ENCODE measurements at regions not wholly inside any gene's neighbourhood (a gene's known extent, or its start where the extent isn't known, plus 50 kb on each side); places are given as distances from the start of the nearest gene placed in this dataset.

- TF ChIP-seq, protein P1, sequence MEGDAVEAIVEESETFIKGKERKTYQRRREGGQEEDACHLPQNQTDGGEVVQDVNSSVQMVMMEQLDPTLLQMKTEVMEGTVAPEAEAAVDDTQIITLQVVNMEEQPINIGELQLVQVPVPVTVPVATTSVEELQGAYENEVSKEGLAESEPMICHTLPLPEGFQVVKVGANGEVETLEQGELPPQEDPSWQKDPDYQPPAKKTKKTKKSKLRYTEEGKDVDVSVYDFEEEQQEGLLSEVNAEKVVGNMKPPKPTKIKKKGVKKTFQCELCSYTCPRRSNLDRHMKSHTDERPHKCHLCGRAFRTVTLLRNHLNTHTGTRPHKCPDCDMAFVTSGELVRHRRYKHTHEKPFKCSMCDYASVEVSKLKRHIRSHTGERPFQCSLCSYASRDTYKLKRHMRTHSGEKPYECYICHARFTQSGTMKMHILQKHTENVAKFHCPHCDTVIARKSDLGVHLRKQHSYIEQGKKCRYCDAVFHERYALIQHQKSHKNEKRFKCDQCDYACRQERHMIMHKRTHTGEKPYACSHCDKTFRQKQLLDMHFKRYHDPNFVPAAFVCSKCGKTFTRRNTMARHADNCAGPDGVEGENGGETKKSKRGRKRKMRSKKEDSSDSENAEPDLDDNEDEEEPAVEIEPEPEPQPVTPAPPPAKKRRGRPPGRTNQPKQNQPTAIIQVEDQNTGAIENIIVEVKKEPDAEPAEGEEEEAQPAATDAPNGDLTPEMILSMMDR (conservative IDR thresholded peaks at IDR 0.05; ENCODE audit: low read depth, low read length), result no peak
- no peak for TF ChIP-seq EZH2 (IDR thresholded peaks at IDR 0.05; ENCODE audit: low read length, unreplicated experiment)
Measured at GRCh38 chr4:123215536-123215935, 181.1 kb upstream of the SPRY1 start.
